ENCODE measurements at regions not wholly inside any gene's neighbourhood (a gene's known extent, or its start where the extent isn't known, plus 50 kb on each side); places are given as distances from the start of the nearest gene placed in this dataset.

- Histone ChIP-seq H3K14ac (replicated peaks; ENCODE audit: low read depth, low read length) (no peak overlapping the region), H3K9me3 (ENCODE audit: control insufficient read depth, insufficient read depth, low read length) (peaks cover 32% of the 10 kb centered on the region), H2AFZ (replicated peaks; ENCODE audit: low read length, poor library complexity) (no peak overlapping the region), H3K4me1 (ENCODE audit: control insufficient read depth, insufficient read depth, low read length) (no peaks in the 10 kb centered on the region), H2BK5ac (ENCODE audit: low read depth, low read length, poor library complexity, severe bottlenecking) (no peak overlapping the region), H3K27me3 (ENCODE audit: control insufficient read depth, insufficient read depth, low read length) (no peaks in the 10 kb centered on the region), H4K91ac (ENCODE audit: insufficient read depth, low read depth, low read length) (no peak overlapping the region), H3K23ac (ENCODE audit: low read depth, low read length) (no peak overlapping the region), H3K4ac (ENCODE audit: low read depth, low read length) (no peak overlapping the region), H2AK5ac (ENCODE audit: low read depth, low read length) (no peak overlapping the region), H3K9ac (ENCODE audit: low read depth, low read length) (no peak overlapping the region), H3K36me3 (ENCODE audit: control insufficient read depth, insufficient read depth, low read length) (no peaks in the 10 kb centered on the region), H4K20me1 (ENCODE audit: insufficient read depth, low read length) (no peaks in the 10 kb centered on the region), H3K4me3 (ENCODE audit: insufficient read depth, low read depth, low read length) (no peak overlapping the region), H3K27ac (ENCODE audit: insufficient read depth, low read length) (no peak overlapping the region), H2BK20ac (ENCODE audit: low read depth, low read length) (no peak overlapping the region), H2AK9ac (replicated peaks; ENCODE audit: low read depth, low read length, poor library complexity) (no peak overlapping the region), H3K18ac (ENCODE audit: low read depth, low read length) (no peak overlapping the region), H3K56ac (ENCODE audit: extremely low read depth, insufficient read depth, low read length) (no peak overlapping the region), H2BK15ac (ENCODE audit: low read depth, low read length) (no peak overlapping the region), H4K5ac (ENCODE audit: low read depth, low read length) (no peak overlapping the region), H3K79me1 (ENCODE audit: low read depth in 1 of 2, low read length in 2 of 2) (no peaks in the 10 kb centered on the region), H3K4me2 (ENCODE audit: low read depth, low read length) (no peak overlapping the region), H2BK120ac (ENCODE audit: low read depth, low read length) (no peak overlapping the region), H4K8ac (ENCODE audit: low read depth in 2 of 2, low read length in 2 of 2) (no peak overlapping the region), H3K9me1 (ENCODE audit: insufficient read depth, low read length) (no peaks in the 10 kb centered on the region)
- CTCF ChIA-PET = no interaction called here
- intact Hi-C loops (cut with micrococcal nuclease) (no loop called here), in situ Hi-C loops (cut with MboI; ENCODE audit: low sequenced_read_pairs) (no loop called here), dilution Hi-C loops (cut with HindIII; ENCODE audit: low sequenced_read_pairs, unreplicated experiment) (no loop called here)
- no TSS peak for BruUV-seq (replicated peaks)
- TF ChIP-seq USF2 (IDR thresholded peaks at IDR 0.05; ENCODE audit: low read depth, low read length) (no peak), POLR2A (IDR thresholded peaks at IDR 0.05; ENCODE audit: low read depth, low read length) (no peak), ELK1 (IDR thresholded peaks at IDR 0.05; ENCODE audit: borderline replicate concordance, low read depth, low read length) (no peak), CTCF (conservative IDR thresholded peaks at IDR 0.05; ENCODE audit: low read depth, low read length) (no peak), RCOR1 (IDR thresholded peaks at IDR 0.05; ENCODE audit: insufficient replicate concordance, low read length) (no peak), RAD21 (IDR thresholded peaks at IDR 0.05; ENCODE audit: low read length) (no peak), NFE2L2 (IDR thresholded peaks at IDR 0.05; ENCODE audit: low read depth, low read length) (no peak), SMC3 (IDR thresholded peaks at IDR 0.05; ENCODE audit: low read depth, low read length) (no peak), FOS (IDR thresholded peaks at IDR 0.05; ENCODE audit: low read depth, low read length) (no peak)
- POLR2A ChIA-PET (ENCODE audit: unreplicated experiment) = no interaction called here
- ATAC-seq (ENCODE audit: low read depth) (no peak), DNase-seq (no peak)
- WGBS, 2 experiments (ENCODE audit: extremely low coverage in 2 of 2, insufficient read length in 1 of 2) = 67% methylated on average over 1 of the region's 6 CpGs; no CpG with 5 or more reads in 1 of the 2 experiments
Measured at GRCh38 chr2:16241166-16242160, 301.1 kb downstream of the MYCN start.

All from IMR-90 (cell line).